ENCODE measurements at regions not wholly inside any gene's neighbourhood (a gene's known extent, or its start where the extent isn't known, plus 50 kb on each side); places are given as distances from the start of the nearest gene placed in this dataset.

GRCh38 chr5:174608631-174609097, 115.7 kb upstream of the MSX2 start:
- intact Hi-C loops (cut with micrococcal nuclease) = no loop called here
- Mint-ChIP-seq H3K9me3 (no peaks in the 10 kb centered on the region), H3K27me3 (peaks cover 41% of the 10 kb centered on the region), H3K36me3 (ENCODE audit: low read depth) (no peaks in the 10 kb centered on the region), H3K27ac (peak overlapping the region; percentile 15), H3K4me3 (peak overlapping the region; percentile 56), H3K4me1 (ENCODE audit: low read depth) (peaks cover 9% of the 10 kb centered on the region)

GRCh38 chr5:174609116-174609515, 115.3 kb upstream of the MSX2 start:
- intact Hi-C loops (cut with micrococcal nuclease) = no loop called here
- Mint-ChIP-seq H3K27me3 (peaks cover 38% of the 10 kb centered on the region), H3K36me3 (ENCODE audit: low read depth) (no peaks in the 10 kb centered on the region), H3K27ac (peak overlapping the region; percentile 15), H3K4me3 (no peak overlapping the region), H3K4me1 (ENCODE audit: low read depth) (peaks cover 9% of the 10 kb centered on the region), H3K9me3 (no peaks in the 10 kb centered on the region)

GRCh38 chr5:174610968-174611367, 113.4 kb upstream of the MSX2 start:
- Mint-ChIP-seq H3K27me3 (peaks cover 34% of the 10 kb centered on the region), H3K4me3 (no peak overlapping the region), H3K9me3 (no peaks in the 10 kb centered on the region), H3K27ac (no peak overlapping the region), H3K4me1 (ENCODE audit: low read depth) (peaks cover 9% of the 10 kb centered on the region), H3K36me3 (ENCODE audit: low read depth) (no peaks in the 10 kb centered on the region)
- intact Hi-C loops (cut with micrococcal nuclease) = no loop called here

GRCh38 chr5:174612686-174613085, 111.7 kb upstream of the MSX2 start:
- Mint-ChIP-seq H3K27me3 (peaks cover 27% of the 10 kb centered on the region), H3K4me3 (no peak overlapping the region), H3K36me3 (ENCODE audit: low read depth) (no peaks in the 10 kb centered on the region), H3K4me1 (ENCODE audit: low read depth) (peaks cover 9% of the 10 kb centered on the region), H3K27ac (no peak overlapping the region), H3K9me3 (no peaks in the 10 kb centered on the region)
- intact Hi-C loops (cut with micrococcal nuclease) = no loop called here

GRCh38 chr5:174614500-174615135, 109.8 kb upstream of the MSX2 start:
- no peak overlapping the region for H3K4me3 Mint-ChIP-seq
- no peaks in the 10 kb centered on the region for H3K4me1 Mint-ChIP-seq (ENCODE audit: low read depth)
- no peak overlapping the region for H3K27ac Mint-ChIP-seq
- intact Hi-C loops (cut with micrococcal nuclease) = no loop called here
- peaks cover 12% of the 10 kb centered on the region for H3K27me3 Mint-ChIP-seq
- no peaks in the 10 kb centered on the region for H3K36me3 Mint-ChIP-seq (ENCODE audit: low read depth)
- no peaks in the 10 kb centered on the region for H3K9me3 Mint-ChIP-seq

GRCh38 chr5:174616036-174616435, 108.3 kb upstream of the MSX2 start:
- intact Hi-C loops (cut with micrococcal nuclease) = no loop called here
- no peak overlapping the region for H3K4me3 Mint-ChIP-seq
- H3K36me3 Mint-ChIP-seq (ENCODE audit: low read depth) = no peaks in the 10 kb centered on the region
- H3K27me3 Mint-ChIP-seq = peaks cover 7% of the 10 kb centered on the region
- no peaks in the 10 kb centered on the region for H3K9me3 Mint-ChIP-seq
- H3K27ac Mint-ChIP-seq = no peak overlapping the region
- H3K4me1 Mint-ChIP-seq (ENCODE audit: low read depth) = no peaks in the 10 kb centered on the region

GRCh38 chr5:174617285-174617684, 107.1 kb upstream of the MSX2 start:
- H3K9me3 Mint-ChIP-seq = no peaks in the 10 kb centered on the region
- intact Hi-C loops (cut with micrococcal nuclease) = no loop called here
- H3K4me3 Mint-ChIP-seq = no peak overlapping the region
- H3K27ac Mint-ChIP-seq = no peak overlapping the region
- peaks cover 4% of the 10 kb centered on the region for H3K27me3 Mint-ChIP-seq
- no peaks in the 10 kb centered on the region for H3K4me1 Mint-ChIP-seq (ENCODE audit: low read depth)
- no peaks in the 10 kb centered on the region for H3K36me3 Mint-ChIP-seq (ENCODE audit: low read depth)

- H3K4me1 Mint-ChIP-seq (ENCODE audit: low read depth) = no peaks in the 10 kb centered on the region
- no peaks in the 10 kb centered on the region for H3K9me3 Mint-ChIP-seq
- no peaks in the 10 kb centered on the region for H3K36me3 Mint-ChIP-seq (ENCODE audit: low read depth)
- intact Hi-C loops (cut with micrococcal nuclease) = no loop called here
- H3K27ac Mint-ChIP-seq = no peak overlapping the region
- H3K4me3 Mint-ChIP-seq = no peak overlapping the region
- peaks cover 4% of the 10 kb centered on the region for H3K27me3 Mint-ChIP-seq
These were observed 106.5 kb upstream of the MSX2 start for GRCh38 chr5:174617910-174618309.

GRCh38 chr5:174618589-174618988, 105.8 kb upstream of the MSX2 start:
- H3K36me3 Mint-ChIP-seq (ENCODE audit: low read depth) = no peaks in the 10 kb centered on the region
- intact Hi-C loops (cut with micrococcal nuclease) = no loop called here
- peaks cover 2% of the 10 kb centered on the region for H3K27me3 Mint-ChIP-seq
- no peaks in the 10 kb centered on the region for H3K9me3 Mint-ChIP-seq
- H3K4me1 Mint-ChIP-seq (ENCODE audit: low read depth) = no peaks in the 10 kb centered on the region
- H3K27ac Mint-ChIP-seq = no peak overlapping the region
- no peak overlapping the region for H3K4me3 Mint-ChIP-seq

- H3K4me1 Mint-ChIP-seq (ENCODE audit: low read depth) = no peaks in the 10 kb centered on the region
- H3K9me3 Mint-ChIP-seq = no peaks in the 10 kb centered on the region
- H3K27ac Mint-ChIP-seq = no peak overlapping the region
- H3K36me3 Mint-ChIP-seq (ENCODE audit: low read depth) = no peaks in the 10 kb centered on the region
- H3K4me3 Mint-ChIP-seq = no peak overlapping the region
- no peaks in the 10 kb centered on the region for H3K27me3 Mint-ChIP-seq
- intact Hi-C loops (cut with micrococcal nuclease) = no loop called here
These were observed 102.3 kb upstream of the MSX2 start for GRCh38 chr5:174622067-174622466.

- H3K9me3 Mint-ChIP-seq = no peaks in the 10 kb centered on the region
- H3K4me1 Mint-ChIP-seq (ENCODE audit: low read depth) = no peaks in the 10 kb centered on the region
- H3K4me3 Mint-ChIP-seq = no peak overlapping the region
- H3K36me3 Mint-ChIP-seq (ENCODE audit: low read depth) = no peaks in the 10 kb centered on the region
- no peaks in the 10 kb centered on the region for H3K27me3 Mint-ChIP-seq
- intact Hi-C loops (cut with micrococcal nuclease) = no loop called here
- no peak overlapping the region for H3K27ac Mint-ChIP-seq
These were observed 101.4 kb upstream of the MSX2 start for GRCh38 chr5:174623018-174623417.

- Mint-ChIP-seq H3K27ac (no peak overlapping the region), H3K9me3 (no peaks in the 10 kb centered on the region), H3K36me3 (ENCODE audit: low read depth) (no peaks in the 10 kb centered on the region), H3K27me3 (no peaks in the 10 kb centered on the region), H3K4me1 (ENCODE audit: low read depth) (no peaks in the 10 kb centered on the region), H3K4me3 (no peak overlapping the region)
- intact Hi-C loops (cut with micrococcal nuclease) = no loop called here
These were observed 100.9 kb upstream of the MSX2 start for GRCh38 chr5:174623433-174624019.

- H3K9me3 Mint-ChIP-seq = no peaks in the 10 kb centered on the region
- no peak overlapping the region for H3K4me3 Mint-ChIP-seq
- intact Hi-C loops (cut with micrococcal nuclease) = no loop called here
- H3K4me1 Mint-ChIP-seq (ENCODE audit: low read depth) = no peaks in the 10 kb centered on the region
- no peaks in the 10 kb centered on the region for H3K27me3 Mint-ChIP-seq
- H3K36me3 Mint-ChIP-seq (ENCODE audit: low read depth) = no peaks in the 10 kb centered on the region
- no peak overlapping the region for H3K27ac Mint-ChIP-seq
These were observed 99.5 kb upstream of the MSX2 start for GRCh38 chr5:174624733-174625522.

- H3K9me3 Mint-ChIP-seq = no peaks in the 10 kb centered on the region
- no peaks in the 10 kb centered on the region for H3K4me1 Mint-ChIP-seq (ENCODE audit: low read depth)
- no peak overlapping the region for H3K27ac Mint-ChIP-seq
- no peaks in the 10 kb centered on the region for H3K27me3 Mint-ChIP-seq
- intact Hi-C loops (cut with micrococcal nuclease) = no loop called here
- no peak overlapping the region for H3K4me3 Mint-ChIP-seq
- H3K36me3 Mint-ChIP-seq (ENCODE audit: low read depth) = no peaks in the 10 kb centered on the region
These were observed 98.6 kb upstream of the MSX2 start for GRCh38 chr5:174625591-174626350.

All from dendritic cell treated with granulocyte-macrophage colony-stimulating factor and Interleukin-4, amounts not matched to agents 40 ng/mL and 50 ng/mL, for 4 days (primary cell).